ENCODE measurements at regions not wholly inside any gene's neighbourhood (a gene's known extent, or its start where the extent isn't known, plus 50 kb on each side); places are given as distances from the start of the nearest gene placed in this dataset.

DNA sequence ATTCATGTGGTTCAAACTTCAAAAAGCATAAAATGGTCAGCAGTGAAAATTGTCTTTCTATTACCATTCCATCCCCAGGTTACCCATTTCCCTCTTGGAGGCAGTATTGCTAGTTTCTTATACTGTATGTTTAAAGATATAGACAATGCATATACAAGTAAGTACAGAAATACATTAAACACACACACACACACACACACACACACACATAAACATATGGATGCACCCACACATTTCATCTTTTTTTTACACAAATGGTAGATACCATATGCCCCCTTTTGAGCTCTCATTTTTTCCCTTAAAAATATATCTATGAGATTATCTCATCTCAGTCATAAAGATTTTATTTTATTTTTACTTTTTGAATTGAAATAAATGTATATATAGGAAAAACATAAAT lies 79.7 kb downstream of the NEUROD6 start:
- no peak for TF ChIP-seq CTCF (IDR thresholded peaks at IDR 0.05; ENCODE audit: insufficient read depth, low read length)
- TF ChIP-seq POLR2AphosphoS5 (IDR thresholded peaks at IDR 0.05; ENCODE audit: low read depth) = no peak
- TF ChIP-seq REST (IDR thresholded peaks at IDR 0.05; ENCODE audit: insufficient replicate concordance, low read depth) = no peak
- no peak for TF ChIP-seq GABPA (IDR thresholded peaks at IDR 0.05; ENCODE audit: low read depth)
- no peak for TF ChIP-seq SPI1 (IDR thresholded peaks at IDR 0.05; ENCODE audit: borderline replicate concordance, low read depth)

Measured in HL-60 (cell line).